ENCODE measurements at regions not wholly inside any gene's neighbourhood (a gene's known extent, or its start where the extent isn't known, plus 50 kb on each side); places are given as distances from the start of the nearest gene placed in this dataset.

DNA sequence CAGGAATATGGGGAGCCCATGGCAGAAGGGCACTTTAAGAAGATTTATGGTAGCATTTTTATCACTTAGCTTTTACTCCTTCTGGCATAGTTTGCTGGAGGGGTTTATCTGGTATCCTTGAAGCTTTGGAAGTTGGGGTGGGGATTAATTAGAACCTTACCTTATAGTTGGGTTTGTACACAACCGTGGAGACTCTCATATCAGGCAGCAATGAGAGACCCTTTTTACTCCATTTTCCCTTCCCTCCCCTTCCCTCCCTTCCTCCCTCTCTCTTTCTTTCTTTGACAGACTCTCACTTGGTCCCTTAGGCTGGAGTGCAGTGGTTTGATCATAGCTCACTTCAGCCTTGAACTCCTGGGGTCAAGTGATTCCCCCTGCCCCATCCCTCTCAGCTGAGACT lies 465.8 kb upstream of the PODXL start:
- TF ChIP-seq CTCF (IDR thresholded peaks at IDR 0.05; ENCODE audit: low read length), result no peak
- TF ChIP-seq EZH2 (IDR thresholded peaks at IDR 0.05; ENCODE audit: borderline replicate concordance, low read length), result no peak
